ENCODE measurements at regions not wholly inside any gene's neighbourhood (a gene's known extent, or its start where the extent isn't known, plus 50 kb on each side); places are given as distances from the start of the nearest gene placed in this dataset.
"Not testable (repeated sequence)": the region's sequence is repeated elsewhere in the genome, so short reads cannot be mapped to it uniquely, and the experiment has no call there.

DNA sequence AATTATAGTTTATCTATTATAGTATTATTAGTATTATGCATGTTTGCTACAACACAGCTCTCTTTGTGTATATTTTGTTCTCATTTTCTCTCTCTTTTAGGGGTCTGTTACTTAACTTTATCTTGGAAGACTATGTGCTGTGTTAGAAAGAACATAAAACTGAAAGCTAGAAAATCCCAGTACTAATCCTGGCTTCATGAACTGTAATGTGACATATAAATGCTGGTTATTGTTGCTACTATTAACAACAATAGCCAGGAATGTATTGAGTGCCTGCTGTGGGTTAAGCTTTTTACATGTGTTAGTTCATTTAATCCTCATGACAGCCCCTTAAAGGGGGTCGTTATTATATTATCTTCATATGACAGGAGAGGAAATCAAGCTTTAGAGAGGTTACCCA, 170.0 kb upstream of the DTNBP1 start:
- DNase-seq (ENCODE audit: low read depth) = no peak

DNA sequence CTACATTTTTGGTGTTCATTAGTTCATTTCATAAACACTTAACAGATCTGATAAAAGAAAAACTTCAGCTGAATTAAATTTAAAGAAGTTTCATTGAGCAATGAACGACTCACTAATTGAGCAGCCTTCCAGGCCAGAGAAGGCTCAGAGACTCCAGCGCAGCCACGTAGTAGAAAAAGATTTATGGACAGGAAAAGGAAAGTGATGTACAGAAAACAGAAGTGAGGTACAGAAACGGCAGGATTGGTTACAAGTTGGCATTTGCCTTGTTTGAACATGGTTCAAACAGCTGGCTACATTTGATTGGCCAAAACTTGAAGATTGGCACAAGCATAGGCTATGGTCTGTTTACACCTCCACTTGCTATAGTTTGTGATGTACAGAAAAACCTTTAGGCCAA, 166.3 kb upstream of the DTNBP1 start:
- DNase-seq (ENCODE audit: low read depth) = no peak

DNA sequence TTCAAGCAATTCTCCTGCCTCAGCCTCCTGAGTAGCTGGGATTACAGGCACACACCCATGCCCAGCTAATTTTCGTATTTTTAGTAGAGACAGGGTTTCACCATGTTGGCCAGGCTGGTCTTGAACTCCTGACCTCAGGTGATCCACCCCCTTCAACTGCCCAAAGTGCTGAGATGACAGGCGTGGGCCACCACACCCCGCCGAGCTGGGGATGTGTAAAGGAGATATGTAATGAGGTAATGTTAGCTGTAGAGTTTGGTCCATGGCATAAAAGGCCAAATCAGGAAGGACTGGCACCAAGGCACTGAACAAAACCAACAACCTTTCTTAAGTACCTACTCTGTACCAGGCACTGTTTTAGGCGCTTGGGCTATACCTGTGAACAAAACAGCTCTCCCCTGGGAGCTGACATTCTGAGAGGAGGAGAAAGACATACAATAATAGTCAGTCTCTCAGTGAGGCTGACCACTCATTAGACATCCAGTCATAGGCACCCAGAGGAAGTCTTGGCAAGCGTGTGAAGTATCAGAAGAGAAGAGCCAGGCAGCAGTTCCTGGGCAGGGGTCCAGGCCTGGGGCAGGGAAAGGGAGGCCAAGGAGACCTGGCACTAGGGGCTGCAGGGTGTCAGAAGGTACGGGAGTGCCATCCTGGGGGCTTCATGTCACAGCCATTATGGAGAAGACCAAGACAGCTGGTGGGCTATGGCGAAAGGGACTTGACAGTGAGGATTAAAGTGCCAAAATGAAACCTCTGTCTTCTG, 164.8 kb upstream of the DTNBP1 start:
- DNase-seq (ENCODE audit: low read depth) = no peak

DNA sequence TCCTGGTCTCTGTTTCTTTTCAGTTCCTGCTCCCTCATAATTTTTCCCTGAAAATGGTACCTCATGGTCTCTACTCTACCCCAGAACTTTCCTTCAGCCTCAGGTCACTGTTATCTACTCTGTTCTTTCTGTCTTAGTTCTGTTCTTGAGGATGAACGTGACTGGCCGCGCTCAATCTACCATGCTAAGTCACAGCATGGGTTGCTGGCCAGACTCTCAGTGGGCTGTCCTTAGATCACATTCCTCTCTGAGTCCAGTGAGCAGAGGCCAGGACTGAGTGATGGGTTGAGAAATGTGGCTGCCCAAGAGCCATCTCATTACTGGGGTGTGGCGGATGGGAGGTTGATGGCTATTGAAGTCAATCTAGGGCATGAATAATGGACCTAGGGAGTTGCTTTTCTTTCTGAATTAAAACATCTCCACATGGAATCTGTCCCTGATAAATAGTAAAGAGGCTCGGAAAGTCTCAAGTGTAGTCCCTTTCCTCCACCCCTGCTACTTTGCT, 164.0 kb upstream of the DTNBP1 start:
- DNase-seq (ENCODE audit: low read depth) = no peak

DNA sequence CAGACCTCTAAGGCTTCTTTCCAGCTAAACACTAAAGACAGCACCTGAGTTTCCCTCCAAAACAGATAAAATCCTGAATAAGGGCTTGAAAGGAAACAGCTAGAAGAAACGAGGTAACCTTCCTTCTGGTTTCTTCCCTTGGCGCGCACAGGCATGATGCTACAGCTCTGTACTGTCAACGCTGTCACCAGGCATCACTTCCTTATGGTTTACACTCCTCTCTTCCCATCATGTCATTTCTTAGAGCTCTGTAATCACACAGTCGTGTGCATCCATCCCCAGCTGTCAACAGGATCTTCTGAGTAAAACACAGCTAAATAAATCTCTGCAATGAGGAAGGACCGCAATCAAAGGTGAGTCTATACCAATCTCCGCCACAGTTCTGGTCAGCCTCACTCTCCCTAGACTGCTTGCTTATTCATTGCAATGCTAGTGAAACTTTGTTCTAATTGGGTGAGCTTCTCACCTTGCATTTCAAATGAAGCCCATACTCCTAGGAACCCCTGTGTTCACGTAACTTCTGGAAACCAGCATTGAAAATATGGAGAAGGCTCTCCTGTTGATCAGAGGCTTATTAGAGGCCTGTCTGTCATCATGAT, 162.6 kb upstream of the DTNBP1 start:
- DNase-seq (ENCODE audit: low read depth) = no peak

DNA sequence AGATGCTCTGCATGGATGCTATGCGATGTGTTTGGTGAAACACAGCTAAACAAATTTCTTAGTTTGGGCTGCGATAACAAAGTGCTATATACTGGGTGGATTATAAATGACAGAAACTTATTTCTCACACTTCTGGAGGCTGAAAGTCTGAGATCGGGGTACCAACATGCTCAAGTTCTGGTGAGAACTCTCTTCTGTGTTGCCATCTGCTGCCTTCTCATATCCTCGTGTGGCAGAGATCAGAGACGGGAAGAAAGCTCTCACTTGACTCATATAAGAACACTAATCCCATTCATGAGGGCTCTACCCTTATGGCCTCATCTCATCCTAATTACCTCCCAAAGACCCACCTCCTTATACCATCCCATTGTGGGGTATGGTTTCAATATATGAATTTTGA, 162.0 kb upstream of the DTNBP1 start:
- DNase-seq (ENCODE audit: low read depth) = no peak

DNA sequence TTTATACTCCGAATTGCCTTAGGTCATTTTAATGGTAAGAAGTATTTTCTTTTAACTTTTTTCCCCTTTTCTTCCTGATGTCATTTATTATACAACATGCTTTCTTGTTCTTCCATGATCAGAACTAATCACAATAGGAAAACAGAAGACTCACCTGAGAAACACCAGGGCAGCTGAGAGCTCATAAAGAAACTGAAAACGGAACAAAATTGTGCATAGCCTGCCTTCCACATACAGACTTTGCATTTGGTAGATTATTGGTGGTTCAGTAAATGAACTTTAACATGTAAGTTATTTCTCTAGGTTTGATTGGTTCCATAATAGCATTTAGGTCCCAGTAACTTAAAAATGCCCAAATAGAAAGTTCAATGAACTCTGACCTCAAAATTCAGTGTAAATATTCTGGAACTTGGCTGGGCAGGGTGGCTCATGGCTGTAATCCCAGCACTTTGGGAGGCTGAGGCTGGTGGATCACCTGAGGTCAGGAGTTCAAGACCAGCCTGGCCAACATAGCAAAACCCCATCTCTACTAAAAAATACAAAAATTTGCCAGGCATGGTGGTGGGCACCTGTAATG, 161.1 kb upstream of the DTNBP1 start:
- DNase-seq (ENCODE audit: low read depth) = no peak

DNA sequence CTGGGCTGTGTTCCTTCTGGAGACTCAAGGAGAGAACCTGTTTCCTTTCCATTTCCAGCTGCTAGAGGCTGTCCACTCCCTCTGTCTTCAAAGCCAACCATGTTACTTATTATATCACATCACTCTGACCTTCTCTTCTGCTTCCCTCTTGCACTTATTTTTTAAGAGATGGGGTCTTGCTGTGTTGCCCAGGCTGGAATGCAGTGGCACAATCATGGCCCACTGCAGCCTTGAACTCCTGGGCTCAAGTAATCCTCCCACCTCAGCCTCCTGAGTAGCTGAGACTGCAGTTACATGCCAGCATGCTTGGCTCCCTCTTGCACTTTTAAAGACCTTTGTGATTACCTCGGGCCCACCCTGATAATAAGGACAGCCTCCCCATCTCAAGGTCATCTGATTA, 160.0 kb upstream of the DTNBP1 start:
- no peak for DNase-seq (ENCODE audit: low read depth)

DNA sequence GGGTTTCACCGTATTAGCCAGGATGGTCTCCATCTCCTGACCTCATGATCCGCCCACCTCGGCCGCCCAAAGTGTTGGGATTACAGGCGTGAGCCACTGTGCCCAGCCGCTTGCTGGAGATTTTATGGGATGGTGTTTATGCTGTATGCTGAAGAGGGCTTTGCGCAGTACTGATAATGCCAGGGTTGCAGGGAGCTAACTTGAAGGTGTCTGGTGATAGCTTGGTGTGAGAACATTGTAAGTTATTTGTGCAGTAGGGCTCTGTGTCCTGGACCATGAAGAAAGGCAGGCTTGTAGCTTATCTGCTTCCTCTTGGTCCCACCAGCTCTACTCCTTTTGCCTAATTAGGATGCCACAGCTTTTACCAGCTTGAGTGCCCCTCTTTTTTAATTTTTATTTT, 157.0 kb upstream of the DTNBP1 start:
- no peak for DNase-seq (ENCODE audit: low read depth)

DNA sequence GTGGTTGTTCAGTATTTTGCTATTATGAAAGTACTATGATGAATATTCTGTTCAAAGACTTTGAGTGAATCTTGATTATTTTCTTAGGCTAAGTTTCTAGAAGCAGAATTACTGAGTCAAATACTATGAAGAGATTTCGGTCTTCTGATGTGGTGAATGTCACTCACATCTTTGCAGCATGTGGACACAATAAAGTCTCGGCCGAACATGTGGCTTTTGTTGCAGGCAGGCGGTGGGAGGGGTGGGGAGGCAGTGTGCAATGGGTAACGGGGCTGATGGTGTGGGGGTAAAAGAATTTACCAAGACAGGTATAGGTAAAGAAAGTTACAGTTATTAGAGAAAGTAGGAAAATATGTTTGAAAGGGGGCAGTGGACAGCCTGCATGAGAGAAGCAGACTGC, 156.4 kb upstream of the DTNBP1 start:
- no peak for DNase-seq (ENCODE audit: low read depth)

DNA sequence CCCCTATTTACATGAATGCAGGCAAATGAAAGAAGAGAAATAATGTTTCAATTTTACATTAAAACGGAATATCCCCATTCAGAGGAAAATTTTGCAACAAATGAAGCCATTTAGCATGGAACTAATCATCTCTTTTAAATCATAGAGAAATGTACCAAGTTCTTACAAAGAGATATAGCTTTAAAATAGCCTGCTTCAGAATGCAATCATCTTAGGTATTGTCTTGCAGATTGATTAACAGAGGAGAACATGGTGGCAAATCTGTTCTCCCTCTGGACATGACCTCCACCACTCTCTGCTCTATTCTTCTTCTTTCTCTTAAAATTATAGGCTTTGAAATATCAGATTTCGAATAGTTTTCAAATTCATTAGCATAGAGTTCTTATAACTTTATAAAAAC, 155.7 kb upstream of the DTNBP1 start:
- no peak for DNase-seq (ENCODE audit: low read depth)

DNA sequence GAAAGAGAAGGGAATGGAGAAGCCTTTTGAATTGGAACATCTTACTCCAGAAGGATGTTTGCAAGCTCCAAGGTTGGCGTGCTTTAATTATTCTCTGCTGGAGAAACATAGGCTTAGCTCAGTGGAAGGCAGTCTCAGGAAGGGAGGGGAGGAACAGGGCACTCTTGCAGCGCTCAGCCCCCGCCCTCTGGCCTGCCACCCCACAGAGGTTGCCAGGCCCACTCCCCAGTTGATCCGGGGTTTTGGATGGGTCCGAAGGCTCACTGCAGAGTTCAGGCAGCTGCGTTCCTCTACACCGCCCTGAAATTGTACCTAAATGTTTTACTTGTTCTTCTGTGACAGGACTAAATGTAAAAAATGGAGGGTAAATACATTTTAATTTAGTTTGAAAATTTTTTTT, 155.2 kb upstream of the DTNBP1 start:
- DNase-seq (ENCODE audit: low read depth) = no peak

DNA sequence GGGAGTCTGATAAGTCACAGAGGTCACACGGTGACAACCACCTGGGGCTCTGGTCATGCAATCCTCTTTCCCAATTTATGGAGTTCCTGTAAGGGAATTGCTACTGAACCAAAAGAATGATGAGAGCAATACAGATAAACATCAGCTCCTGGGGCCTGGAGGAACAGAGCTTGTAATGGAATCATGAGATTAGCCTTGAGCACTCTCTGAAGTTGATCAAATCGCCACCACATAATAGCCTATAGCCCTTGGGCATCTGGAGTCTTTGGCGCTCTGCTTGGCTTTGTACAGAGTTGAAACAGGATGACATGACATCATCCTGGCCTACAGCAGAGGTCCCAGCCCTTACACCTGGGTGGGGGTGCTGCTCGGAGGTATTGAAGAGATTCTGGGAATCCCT, 154.3 kb upstream of the DTNBP1 start:
- DNase-seq (ENCODE audit: low read depth) = no peak

DNA sequence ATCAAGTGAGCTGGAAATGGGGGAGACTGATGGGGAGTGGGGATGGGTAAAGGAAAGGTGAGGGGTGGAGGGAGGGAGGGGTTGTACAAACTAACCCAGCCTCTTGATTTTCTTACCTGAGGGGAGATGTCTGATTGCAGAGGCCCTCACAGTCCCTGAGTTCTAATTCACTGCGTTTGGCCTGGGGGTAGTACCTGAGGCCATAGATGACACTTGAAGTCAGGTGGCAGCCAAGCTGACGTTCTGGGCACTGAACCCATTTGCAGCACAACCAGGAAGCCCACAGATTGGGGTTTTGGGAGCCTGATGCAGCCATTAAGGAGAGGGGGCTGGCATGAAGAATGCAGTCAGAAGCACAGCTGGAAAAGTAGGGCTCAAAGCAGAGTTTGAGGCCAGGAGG, 153.8 kb upstream of the DTNBP1 start:
- DNase-seq (ENCODE audit: low read depth) = no peak

DNA sequence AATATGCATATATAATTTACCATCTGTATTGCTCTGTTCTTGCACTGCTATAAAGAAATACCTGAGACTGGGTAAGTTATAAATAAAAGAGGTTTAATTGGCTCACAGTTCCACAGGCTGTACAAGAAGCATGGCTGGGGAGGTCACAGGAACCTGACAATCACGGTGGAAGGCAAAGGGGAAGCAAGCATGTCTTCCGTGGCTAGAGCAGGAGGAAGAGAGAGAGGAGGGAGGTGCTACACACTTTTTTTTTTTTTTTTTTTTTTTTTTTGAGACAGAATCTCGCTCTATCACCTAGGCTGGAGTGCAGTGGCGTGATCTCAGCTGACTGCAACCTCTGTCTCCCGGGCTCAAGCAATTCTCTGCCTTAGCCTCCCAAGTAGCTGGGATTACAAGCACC, 150.9 kb upstream of the DTNBP1 start:
- not testable (repeated sequence) for DNase-seq (ENCODE audit: low read depth)

DNA sequence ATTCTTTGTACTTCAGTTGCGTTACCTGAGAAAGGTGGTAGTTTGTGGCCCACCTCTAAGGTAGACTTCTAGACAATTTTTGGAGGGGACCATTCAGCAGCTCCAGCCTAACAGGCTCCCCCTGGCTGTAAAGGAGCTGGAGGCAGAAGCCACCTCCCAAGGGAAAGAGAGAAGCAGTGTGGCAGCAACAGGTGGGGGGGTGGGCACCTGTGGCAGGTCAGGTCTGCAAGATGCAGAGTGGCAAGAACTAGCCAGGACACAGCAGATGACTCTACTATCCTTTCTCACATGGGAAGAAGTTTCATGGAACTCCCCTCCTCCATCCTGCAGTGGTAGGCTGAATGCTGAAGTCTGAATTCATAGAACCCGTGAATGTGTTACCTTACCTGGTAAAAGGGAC, 148.3 kb upstream of the DTNBP1 start:
- DNase-seq (ENCODE audit: low read depth) = no peak

DNA sequence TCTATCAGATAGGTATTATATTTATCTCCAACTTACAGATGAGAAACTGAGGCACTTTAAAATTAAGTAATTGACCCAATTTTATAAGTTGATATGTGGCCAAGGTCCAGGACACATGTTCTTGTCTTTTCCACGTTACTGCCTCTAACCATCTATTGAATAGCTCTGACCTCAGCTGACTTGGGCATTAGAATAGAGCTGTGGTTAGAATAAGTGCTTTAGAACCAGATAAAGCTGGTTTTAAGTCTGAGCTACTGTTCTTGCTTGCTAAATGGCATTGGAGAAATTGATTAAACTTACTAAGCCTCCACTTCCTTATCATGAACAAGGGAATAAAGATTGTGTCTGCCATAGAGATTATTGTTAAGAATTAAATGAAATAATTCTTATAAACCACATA, 147.8 kb upstream of the DTNBP1 start:
- no peak for DNase-seq (ENCODE audit: low read depth)

DNA sequence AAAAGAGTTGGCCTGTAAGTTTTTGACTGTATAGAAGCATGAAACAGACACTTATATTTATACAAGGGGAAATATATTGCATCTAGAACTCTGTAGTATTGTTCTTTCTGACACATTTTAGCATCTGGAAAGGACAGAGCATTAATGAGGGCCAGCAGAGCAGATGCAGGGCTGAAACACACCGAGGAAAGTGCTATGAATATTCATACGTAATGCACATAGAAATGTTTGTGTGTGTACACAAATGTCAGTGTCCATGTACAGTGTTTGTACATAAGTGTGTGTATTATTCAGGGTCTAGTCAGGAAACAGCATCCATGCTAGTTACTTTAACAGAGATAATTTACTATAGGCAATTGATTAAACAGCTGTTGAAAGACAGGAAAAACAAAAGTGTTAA, 146.5 kb upstream of the DTNBP1 start:
- DNase-seq (ENCODE audit: low read depth) = no peak

DNA sequence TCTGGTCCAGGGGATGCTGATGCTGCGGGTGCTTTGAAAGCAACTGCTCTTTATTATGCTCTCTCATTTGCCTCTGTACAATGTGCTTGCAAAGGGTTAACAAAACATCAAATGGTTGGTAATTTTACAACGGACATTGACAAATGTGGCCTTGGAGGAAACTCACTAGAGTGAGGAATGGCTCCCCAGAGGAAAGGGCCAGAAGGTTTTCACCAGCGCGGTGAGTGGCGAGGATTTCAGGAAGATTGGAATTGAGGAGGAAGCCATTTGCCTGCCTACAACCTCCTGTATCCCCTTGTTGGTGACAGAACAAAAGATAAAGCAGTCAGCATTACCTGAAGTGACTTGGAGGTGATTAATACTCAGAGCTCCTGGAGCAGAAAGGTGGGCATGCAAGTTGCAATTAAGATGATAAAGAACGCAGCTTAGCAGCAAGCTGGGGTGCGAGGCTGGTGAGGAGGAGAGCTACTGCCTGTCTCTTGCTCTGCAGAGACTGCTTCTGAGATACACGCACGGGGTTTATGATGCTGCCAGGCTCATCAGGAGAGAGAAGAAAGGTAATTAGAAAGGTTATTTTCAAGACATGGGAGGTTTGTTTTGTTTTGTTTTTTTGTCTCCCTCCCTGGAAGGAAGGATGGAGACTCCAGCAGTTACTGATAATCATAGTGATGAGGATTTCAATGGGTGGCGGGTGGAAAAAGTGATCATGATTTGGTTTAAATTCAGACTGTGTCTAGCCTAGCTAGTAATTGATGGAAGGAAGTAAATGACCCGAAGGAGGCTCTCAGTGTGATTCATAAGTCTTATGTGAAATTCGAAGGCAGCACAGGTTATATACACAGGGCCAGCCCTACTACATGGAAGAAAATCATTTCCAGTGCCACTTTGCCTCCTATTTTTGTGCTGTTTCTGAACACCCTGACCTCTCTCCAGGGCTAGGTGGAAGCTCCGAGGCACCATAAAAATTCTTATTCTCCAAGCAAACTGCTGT, 141.6 kb upstream of the DTNBP1 start:
- no peak for DNase-seq (ENCODE audit: low read depth)

DNA sequence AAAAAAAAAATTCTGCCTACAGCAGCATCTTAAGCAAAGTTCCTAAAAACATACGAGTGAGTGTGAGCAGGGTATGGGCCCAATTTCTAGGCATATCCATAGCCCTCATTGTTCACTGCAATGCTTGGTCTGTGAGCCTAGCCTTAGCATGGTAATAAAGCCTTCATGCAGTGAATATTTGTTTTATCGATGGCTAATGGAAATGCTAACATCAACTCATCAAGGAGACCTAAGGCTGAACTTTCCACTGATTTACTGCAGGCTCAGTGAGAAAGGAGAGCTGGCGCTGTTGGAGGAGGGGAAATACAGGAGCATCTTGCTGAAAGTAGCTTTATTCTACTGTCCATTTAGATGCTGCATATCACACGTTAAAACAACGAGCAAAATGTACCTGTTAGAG, 139.6 kb upstream of the DTNBP1 start:
- no peak for DNase-seq (ENCODE audit: low read depth)

DNA sequence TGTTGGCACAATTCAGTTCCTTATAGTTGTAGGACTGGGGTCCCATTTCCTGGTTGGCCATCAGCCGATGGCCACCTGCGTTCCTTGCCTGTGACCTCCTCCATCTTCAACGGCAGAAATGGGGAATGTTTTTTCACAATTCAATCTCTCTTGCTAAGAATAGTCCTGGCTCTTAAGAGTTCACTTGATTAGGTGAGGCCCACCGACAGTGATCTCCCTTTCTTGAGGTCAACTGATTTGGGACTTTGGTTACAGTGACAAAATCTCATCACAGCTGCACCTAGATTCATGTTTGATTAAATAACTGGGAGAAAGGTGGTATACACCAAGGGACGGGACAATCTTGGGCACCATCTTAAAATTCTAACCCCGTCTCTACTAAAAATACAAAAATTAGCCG, 139.1 kb upstream of the DTNBP1 start:
- no peak for DNase-seq (ENCODE audit: low read depth)

DNA sequence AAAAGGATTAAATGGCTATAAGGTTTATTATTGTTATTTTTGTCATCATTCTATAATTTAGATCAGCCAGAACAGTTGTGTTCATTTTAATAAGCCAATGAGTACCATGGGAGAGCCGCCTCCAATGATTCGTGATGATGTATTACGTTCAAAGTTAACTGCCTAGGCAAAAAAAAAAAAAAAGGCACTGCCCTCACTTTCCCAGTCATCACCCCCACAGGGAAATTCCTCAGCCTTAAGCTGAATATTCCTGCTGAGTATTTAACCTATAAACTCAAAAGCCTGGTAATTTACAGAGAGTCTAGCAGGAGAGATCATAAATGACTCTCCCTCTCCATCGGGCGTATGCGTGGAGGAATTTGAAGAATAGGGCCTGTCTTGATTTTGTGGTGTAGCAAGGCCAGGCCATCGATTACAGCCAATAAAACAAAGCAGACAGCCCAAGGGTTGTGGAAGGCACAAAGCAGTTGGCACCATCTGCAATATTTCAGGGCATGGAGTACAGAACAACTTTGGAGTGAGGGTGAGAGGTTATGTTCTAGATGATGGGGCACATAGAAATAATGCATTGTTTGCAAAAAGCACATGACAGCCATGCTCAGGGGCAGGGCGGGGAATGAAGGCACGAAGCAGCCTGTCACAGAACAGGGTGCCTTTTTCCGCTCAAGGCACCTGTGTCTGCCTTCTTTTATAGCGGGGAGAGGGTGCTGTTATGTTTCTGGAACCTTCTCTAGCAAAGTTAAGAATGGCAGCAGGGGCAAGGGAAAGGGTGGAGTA, 138.2 kb upstream of the DTNBP1 start:
- DNase-seq (ENCODE audit: low read depth) = no peak
